PFSK-1 (cell line): ENCODE measurements at regions not wholly inside any gene's neighbourhood (a gene's known extent, or its start where the extent isn't known, plus 50 kb on each side); places are given as distances from the start of the nearest gene placed in this dataset.

Experiments
- POLR2AphosphoS5 ChIP-seq: IDR thresholded peaks from 2 replicates; pipeline ENCODE4 v1.6.1; 2012; ENCODE audit warnings: low read depth, mild to moderate bottlenecking, control low read depth, low read length, moderate library complexity
- SIN3A ChIP-seq: IDR thresholded peaks from 2 replicates; pipeline ENCODE4 v1.6.1; 2012; ENCODE audit warnings: mild to moderate bottlenecking, low read length, moderate library complexity, borderline replicate concordance; ENCODE audit not compliant: insufficient read depth
- TF ChIP-seq, protein P1 (sequence below), 2 experiments: IDR thresholded peaks; 2 replicates each; pipeline versions ENCODE4 v1.6.1 to v1.8.0; 2011 to 2012; ENCODE audit warnings: low read depth in 2 of 2, low read length in 2 of 2, control low read depth in 1 of 2, inconsistent platforms in 1 of 2, mild to moderate bottlenecking in 1 of 2, moderate library complexity in 1 of 2; ENCODE audit not compliant: insufficient read depth in 1 of 2

GRCh38 chr4:125801924-125802323, 487.2 kb downstream of the FAT4 start:
- no peak for TF ChIP-seq POLR2AphosphoS5
- TF ChIP-seq SIN3A = no peak
- TF ChIP-seq, protein P1, sequence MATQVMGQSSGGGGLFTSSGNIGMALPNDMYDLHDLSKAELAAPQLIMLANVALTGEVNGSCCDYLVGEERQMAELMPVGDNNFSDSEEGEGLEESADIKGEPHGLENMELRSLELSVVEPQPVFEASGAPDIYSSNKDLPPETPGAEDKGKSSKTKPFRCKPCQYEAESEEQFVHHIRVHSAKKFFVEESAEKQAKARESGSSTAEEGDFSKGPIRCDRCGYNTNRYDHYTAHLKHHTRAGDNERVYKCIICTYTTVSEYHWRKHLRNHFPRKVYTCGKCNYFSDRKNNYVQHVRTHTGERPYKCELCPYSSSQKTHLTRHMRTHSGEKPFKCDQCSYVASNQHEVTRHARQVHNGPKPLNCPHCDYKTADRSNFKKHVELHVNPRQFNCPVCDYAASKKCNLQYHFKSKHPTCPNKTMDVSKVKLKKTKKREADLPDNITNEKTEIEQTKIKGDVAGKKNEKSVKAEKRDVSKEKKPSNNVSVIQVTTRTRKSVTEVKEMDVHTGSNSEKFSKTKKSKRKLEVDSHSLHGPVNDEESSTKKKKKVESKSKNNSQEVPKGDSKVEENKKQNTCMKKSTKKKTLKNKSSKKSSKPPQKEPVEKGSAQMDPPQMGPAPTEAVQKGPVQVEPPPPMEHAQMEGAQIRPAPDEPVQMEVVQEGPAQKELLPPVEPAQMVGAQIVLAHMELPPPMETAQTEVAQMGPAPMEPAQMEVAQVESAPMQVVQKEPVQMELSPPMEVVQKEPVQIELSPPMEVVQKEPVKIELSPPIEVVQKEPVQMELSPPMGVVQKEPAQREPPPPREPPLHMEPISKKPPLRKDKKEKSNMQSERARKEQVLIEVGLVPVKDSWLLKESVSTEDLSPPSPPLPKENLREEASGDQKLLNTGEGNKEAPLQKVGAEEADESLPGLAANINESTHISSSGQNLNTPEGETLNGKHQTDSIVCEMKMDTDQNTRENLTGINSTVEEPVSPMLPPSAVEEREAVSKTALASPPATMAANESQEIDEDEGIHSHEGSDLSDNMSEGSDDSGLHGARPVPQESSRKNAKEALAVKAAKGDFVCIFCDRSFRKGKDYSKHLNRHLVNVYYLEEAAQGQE (IDR thresholded peaks at IDR 0.05; ENCODE audit: insufficient read depth in 1 of 2, low read depth in 2 of 2, low read length in 2 of 2) = no peak
